22Rv1 (cell line): ENCODE measurements at regions not wholly inside any gene's neighbourhood (a gene's known extent, or its start where the extent isn't known, plus 50 kb on each side); places are given as distances from the start of the nearest gene placed in this dataset.

Source experiments
- CTCF ChIP-seq: fragments of 450-650 bp; IDR thresholded peaks from 2 replicates; pipeline ENCODE4 v1.5.1; 2017; ENCODE audit warnings: mild to moderate bottlenecking
- ZFX ChIP-seq: fragments of 450-650 bp; IDR thresholded peaks from 2 replicates; pipeline ENCODE4 v1.6.1; 2017; ENCODE audit warnings: antibody characterized with exemption, borderline replicate concordance

GRCh38 chr3:73827204-73827603 lies 202.5 kb upstream of the PDZRN3 start:
- no peak for TF ChIP-seq CTCF
- TF ChIP-seq ZFX: no peak
